ENCODE measurements at regions not wholly inside any gene's neighbourhood (a gene's known extent, or its start where the extent isn't known, plus 50 kb on each side); places are given as distances from the start of the nearest gene placed in this dataset.

- Histone ChIP-seq H3K9me2 (no peaks in the 10 kb centered on the region), H3K9me3 (no peaks in the 10 kb centered on the region), H2AFZ (ENCODE audit: low read depth) (no peak overlapping the region), H3K4me2 (no peak overlapping the region), H3F3A (replicated peaks; ENCODE audit: insufficient read depth) (no peaks in the 10 kb centered on the region), H4K20me1 (ENCODE audit: insufficient read depth) (no peaks in the 10 kb centered on the region), H3K4me1 (ENCODE audit: control insufficient read depth in 1 of 2, insufficient read depth in 2 of 2, low read depth in 1 of 2, low read length in 1 of 2) (no peaks in the 10 kb centered on the region), H3K27ac (ENCODE audit: low read depth in 2 of 2, low read length in 1 of 2) (no peak overlapping the region), H3K27me3 (ENCODE audit: insufficient read depth) (no peaks in the 10 kb centered on the region), H3K36me3 (replicated peaks in 1 of 2; ENCODE audit: control insufficient read depth in 1 of 2, insufficient read depth in 2 of 2, low read length in 1 of 2) (no peaks in the 10 kb centered on the region), H3K4me3 (ENCODE audit: low read depth in 2 of 2, low read length in 1 of 2) (no peak overlapping the region), H3K79me2 (ENCODE audit: insufficient read depth) (no peaks in the 10 kb centered on the region), H3K9ac (no peak overlapping the region)
- DNase-seq, result no peak
- ChIA-PET POLR2A (interaction anchor here (0.6 kb wide), 1 partner anchor 77 kb away, joined by 4 read pairs; no protein-coding TSS in a partner anchor), CTCF (interaction anchor here (0.9 to 1.7 kb wide), 2 partner anchors 91 to 546 kb away, joined by 3 to 5 read pairs; no protein-coding TSS in a partner anchor)
- TF ChIP-seq, protein P1, sequence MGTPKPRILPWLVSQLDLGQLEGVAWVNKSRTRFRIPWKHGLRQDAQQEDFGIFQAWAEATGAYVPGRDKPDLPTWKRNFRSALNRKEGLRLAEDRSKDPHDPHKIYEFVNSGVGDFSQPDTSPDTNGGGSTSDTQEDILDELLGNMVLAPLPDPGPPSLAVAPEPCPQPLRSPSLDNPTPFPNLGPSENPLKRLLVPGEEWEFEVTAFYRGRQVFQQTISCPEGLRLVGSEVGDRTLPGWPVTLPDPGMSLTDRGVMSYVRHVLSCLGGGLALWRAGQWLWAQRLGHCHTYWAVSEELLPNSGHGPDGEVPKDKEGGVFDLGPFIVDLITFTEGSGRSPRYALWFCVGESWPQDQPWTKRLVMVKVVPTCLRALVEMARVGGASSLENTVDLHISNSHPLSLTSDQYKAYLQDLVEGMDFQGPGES (IDR thresholded peaks at IDR 0.05; ENCODE audit: low read depth, low read length), result no peak
- TF ChIP-seq, protein P2, sequence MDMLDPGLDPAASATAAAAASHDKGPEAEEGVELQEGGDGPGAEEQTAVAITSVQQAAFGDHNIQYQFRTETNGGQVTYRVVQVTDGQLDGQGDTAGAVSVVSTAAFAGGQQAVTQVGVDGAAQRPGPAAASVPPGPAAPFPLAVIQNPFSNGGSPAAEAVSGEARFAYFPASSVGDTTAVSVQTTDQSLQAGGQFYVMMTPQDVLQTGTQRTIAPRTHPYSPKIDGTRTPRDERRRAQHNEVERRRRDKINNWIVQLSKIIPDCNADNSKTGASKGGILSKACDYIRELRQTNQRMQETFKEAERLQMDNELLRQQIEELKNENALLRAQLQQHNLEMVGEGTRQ (IDR thresholded peaks at IDR 0.05; ENCODE audit: borderline replicate concordance, low read depth, low read length), result no peak
- TF ChIP-seq CTCF (IDR thresholded peaks at IDR 0.05) (no peak), MEF2A (IDR thresholded peaks at IDR 0.05; ENCODE audit: borderline replicate concordance, low read depth) (no peak), POLR2AphosphoS5 (IDR thresholded peaks at IDR 0.05; ENCODE audit: low read depth, low read length) (no peak), USF1 (IDR thresholded peaks at IDR 0.05; ENCODE audit: borderline replicate concordance, low read depth) (no peak), GATA2 (CRISPR knock-in tag; IDR thresholded peaks at IDR 0.05) (no peak), FOSL2 (IDR thresholded peaks at IDR 0.05; ENCODE audit: borderline replicate concordance, low read depth) (no peak)
These were observed 185.5 kb downstream of the PDGFRA start for GRCh38 chr4:54414545-54414944.

- ChIA-PET CTCF (no interaction called here), POLR2A (interaction anchor here (0.7 kb wide), 1 partner anchor 146 kb away, joined by 3 read pairs; no protein-coding TSS in a partner anchor)
- no peaks in the 10 kb centered on the region for H4K20me1 ChIP-seq (ENCODE audit: insufficient read depth)
- TF ChIP-seq RFX5 (IDR thresholded peaks at IDR 0.05; ENCODE audit: low read length), result no peak
- no peak for TF ChIP-seq ZBTB33 (IDR thresholded peaks at IDR 0.05; ENCODE audit: borderline replicate concordance, low read depth)
- TF ChIP-seq EP300 (IDR thresholded peaks at IDR 0.05; ENCODE audit: borderline replicate concordance in 1 of 2, low read depth in 1 of 2, low read length in 1 of 2), result no peak
- no peak for TF ChIP-seq CTCF (IDR thresholded peaks at IDR 0.05)
- TF ChIP-seq GABPA (IDR thresholded peaks at IDR 0.05; ENCODE audit: low read depth), result no peak
- no peak for TF ChIP-seq MXI1 (IDR thresholded peaks at IDR 0.05; ENCODE audit: low read depth, low read length)
- TF ChIP-seq RAD21 (IDR thresholded peaks at IDR 0.05; ENCODE audit: low read length), result no peak
- no peak for TF ChIP-seq MEF2A (IDR thresholded peaks at IDR 0.05; ENCODE audit: borderline replicate concordance, low read depth)
- no peak for TF ChIP-seq TAF1 (IDR thresholded peaks at IDR 0.05; ENCODE audit: borderline replicate concordance, low read depth, low read length)
- no peak for TF ChIP-seq FOXM1 (IDR thresholded peaks at IDR 0.05; ENCODE audit: low read depth)
- TF ChIP-seq SIN3A (IDR thresholded peaks at IDR 0.05; ENCODE audit: borderline replicate concordance, low read depth, low read length), result no peak
These were observed 188.4 kb downstream of the PDGFRA start for GRCh38 chr4:54417476-54417875.

More at GRCh38 chr4:54417476-54417875, 188.4 kb downstream of the PDGFRA start:
- no peaks in the 10 kb centered on the region for H3K79me2 ChIP-seq (ENCODE audit: insufficient read depth)
- no peak overlapping the region for H3K27ac ChIP-seq (ENCODE audit: low read depth in 2 of 2, low read length in 1 of 2)
- no peak overlapping the region for H3K4me2 ChIP-seq
- H3K9me3 ChIP-seq, result no peaks in the 10 kb centered on the region
- no peaks in the 10 kb centered on the region for H3K4me1 ChIP-seq (ENCODE audit: control insufficient read depth in 1 of 2, insufficient read depth in 2 of 2, low read depth in 1 of 2, low read length in 1 of 2)
- no peaks in the 10 kb centered on the region for H3K36me3 ChIP-seq (replicated peaks in 1 of 2; ENCODE audit: control insufficient read depth in 1 of 2, insufficient read depth in 2 of 2, low read length in 1 of 2)
- no peaks in the 10 kb centered on the region for H3K9me2 ChIP-seq
- no peak overlapping the region for H3K4me3 ChIP-seq (ENCODE audit: low read depth in 2 of 2, low read length in 1 of 2)
- no peak overlapping the region for H2AFZ ChIP-seq (ENCODE audit: low read depth)
- DNase-seq, result no peak
- WGBS (ENCODE audit: low lambda C conversion rate), result 3% methylated on average over 2 of the region's 2 CpGs
- no peaks in the 10 kb centered on the region for H3F3A ChIP-seq (replicated peaks; ENCODE audit: insufficient read depth)
- no peaks in the 10 kb centered on the region for H3K27me3 ChIP-seq (ENCODE audit: insufficient read depth)
- no peak overlapping the region for H3K9ac ChIP-seq
